ENCODE measurements at regions not wholly inside any gene's neighbourhood (a gene's known extent, or its start where the extent isn't known, plus 50 kb on each side); places are given as distances from the start of the nearest gene placed in this dataset.

DNA sequence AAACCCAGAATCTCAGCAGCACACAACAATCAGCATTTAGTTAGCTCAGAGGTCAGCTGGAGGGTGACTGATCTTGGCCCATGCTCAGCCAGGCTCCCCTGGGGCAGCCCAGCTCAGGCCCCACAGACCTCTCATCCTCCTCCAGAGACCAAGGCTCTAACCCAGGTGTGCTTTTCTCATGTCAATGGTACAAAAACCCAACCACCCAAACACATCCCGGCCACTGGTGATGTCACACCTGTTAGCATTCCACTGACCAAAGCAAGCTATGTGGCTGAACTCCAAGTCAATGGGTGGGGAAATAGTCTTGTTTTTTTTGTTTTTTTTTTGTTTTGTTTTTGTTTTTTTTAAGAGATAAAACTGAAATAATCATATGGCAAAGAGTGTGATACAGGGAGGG, 77.5 kb downstream of the CYTL1 start:
- H3K4me3 ChIP-seq, result no peak overlapping the region
- intact Hi-C loops (cut with DNase I, micrococcal nuclease), result no loop called here
- no peaks in the 10 kb centered on the region for H3K9me3 ChIP-seq
- H3K4me1 ChIP-seq (ENCODE audit: low read depth), result no peaks in the 10 kb centered on the region
- no peaks in the 10 kb centered on the region for H3K36me3 ChIP-seq (ENCODE audit: low read depth)
- TF ChIP-seq, protein P1, sequence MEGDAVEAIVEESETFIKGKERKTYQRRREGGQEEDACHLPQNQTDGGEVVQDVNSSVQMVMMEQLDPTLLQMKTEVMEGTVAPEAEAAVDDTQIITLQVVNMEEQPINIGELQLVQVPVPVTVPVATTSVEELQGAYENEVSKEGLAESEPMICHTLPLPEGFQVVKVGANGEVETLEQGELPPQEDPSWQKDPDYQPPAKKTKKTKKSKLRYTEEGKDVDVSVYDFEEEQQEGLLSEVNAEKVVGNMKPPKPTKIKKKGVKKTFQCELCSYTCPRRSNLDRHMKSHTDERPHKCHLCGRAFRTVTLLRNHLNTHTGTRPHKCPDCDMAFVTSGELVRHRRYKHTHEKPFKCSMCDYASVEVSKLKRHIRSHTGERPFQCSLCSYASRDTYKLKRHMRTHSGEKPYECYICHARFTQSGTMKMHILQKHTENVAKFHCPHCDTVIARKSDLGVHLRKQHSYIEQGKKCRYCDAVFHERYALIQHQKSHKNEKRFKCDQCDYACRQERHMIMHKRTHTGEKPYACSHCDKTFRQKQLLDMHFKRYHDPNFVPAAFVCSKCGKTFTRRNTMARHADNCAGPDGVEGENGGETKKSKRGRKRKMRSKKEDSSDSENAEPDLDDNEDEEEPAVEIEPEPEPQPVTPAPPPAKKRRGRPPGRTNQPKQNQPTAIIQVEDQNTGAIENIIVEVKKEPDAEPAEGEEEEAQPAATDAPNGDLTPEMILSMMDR (IDR thresholded peaks at IDR 0.05), result no peak
- ATAC-seq (no peak), DNase-seq (no peak)

GRCh38 chr4:4942658-4943057, 76.6 kb downstream of the CYTL1 start:
- ATAC-seq, result no peak
- no peak for DNase-seq
- Histone ChIP-seq H3K9me3 (no peaks in the 10 kb centered on the region), H3K4me1 (ENCODE audit: low read depth) (no peaks in the 10 kb centered on the region), H3K4me3 (no peak overlapping the region), H3K36me3 (ENCODE audit: low read depth) (no peaks in the 10 kb centered on the region)
- TF ChIP-seq, protein P1 (IDR thresholded peaks at IDR 0.05), result no peak
- intact Hi-C loops (cut with DNase I, micrococcal nuclease), result no loop called here

DNA sequence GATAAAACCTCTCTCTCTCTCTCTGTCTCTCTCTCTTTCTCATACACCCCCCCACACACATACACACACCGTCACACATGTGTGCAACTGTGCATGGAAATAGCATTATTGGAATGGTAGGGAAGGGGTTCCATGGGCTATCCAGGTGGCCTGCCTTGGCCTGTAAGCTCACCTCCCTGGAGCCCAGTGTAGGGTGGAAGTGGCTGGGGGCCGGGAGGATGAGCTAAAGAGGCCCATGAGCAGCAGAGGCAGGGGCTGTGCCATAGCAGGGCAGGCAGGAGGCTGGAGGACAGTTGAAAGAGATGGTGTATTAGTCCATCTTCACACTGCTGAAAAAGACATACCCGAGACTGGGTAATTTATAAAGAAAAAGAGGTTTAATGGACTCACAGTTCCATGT, 74.2 kb downstream of the CYTL1 start:
- no peaks in the 10 kb centered on the region for H3K4me1 ChIP-seq (ENCODE audit: low read depth)
- no peaks in the 10 kb centered on the region for H3K36me3 ChIP-seq (ENCODE audit: low read depth)
- intact Hi-C loops (cut with DNase I, micrococcal nuclease), result no loop called here
- no peaks in the 10 kb centered on the region for H3K9me3 ChIP-seq
- no peak for DNase-seq
- no peak overlapping the region for H3K4me3 ChIP-seq
- TF ChIP-seq, protein P1 (IDR thresholded peaks at IDR 0.05), result no peak
- ATAC-seq, result no peak

DNA sequence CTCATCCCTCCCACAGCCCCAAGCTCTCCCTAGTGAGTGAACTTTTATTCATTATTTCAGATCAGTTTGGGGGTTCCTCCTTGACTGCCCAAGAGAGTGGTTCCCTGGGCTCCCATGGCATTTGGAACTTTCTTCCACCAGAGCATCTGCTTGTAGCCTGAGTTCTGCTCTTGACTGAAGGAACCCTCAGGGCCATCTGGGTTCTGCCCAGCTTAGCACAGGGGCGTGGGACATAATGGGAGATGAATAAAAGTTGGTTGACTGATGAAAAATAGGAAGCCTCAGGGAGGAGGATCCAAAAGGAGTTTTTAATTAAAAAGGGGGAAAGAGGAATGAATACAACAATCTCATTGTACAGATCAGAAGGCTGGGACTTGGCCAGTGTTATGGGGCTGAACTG, 73.4 kb downstream of the CYTL1 start:
- H3K4me3 ChIP-seq, result no peak overlapping the region
- H3K36me3 ChIP-seq (ENCODE audit: low read depth), result no peaks in the 10 kb centered on the region
- DNase-seq, result no peak
- intact Hi-C loops (cut with DNase I, micrococcal nuclease), result no loop called here
- H3K9me3 ChIP-seq, result no peaks in the 10 kb centered on the region
- H3K4me1 ChIP-seq (ENCODE audit: low read depth), result no peaks in the 10 kb centered on the region
- TF ChIP-seq, protein P1 (IDR thresholded peaks at IDR 0.05), result no peak
- ATAC-seq, result no peak

- Histone ChIP-seq H3K4me1 (ENCODE audit: low read depth) (no peaks in the 10 kb centered on the region), H3K36me3 (ENCODE audit: low read depth) (no peaks in the 10 kb centered on the region), H3K4me3 (no peak overlapping the region), H3K9me3 (no peaks in the 10 kb centered on the region)
- TF ChIP-seq, protein P1 (IDR thresholded peaks at IDR 0.05), result no peak
- DNase-seq (no peak), ATAC-seq (no peak)
- intact Hi-C loops (cut with DNase I, micrococcal nuclease), result no loop called here
Measured at GRCh38 chr4:4946416-4946815, 72.8 kb downstream of the CYTL1 start.

GRCh38 chr4:4947721-4948120, 71.5 kb downstream of the CYTL1 start:
- H3K4me1 ChIP-seq (ENCODE audit: low read depth), result no peaks in the 10 kb centered on the region
- no peaks in the 10 kb centered on the region for H3K36me3 ChIP-seq (ENCODE audit: low read depth)
- H3K4me3 ChIP-seq, result no peak overlapping the region
- H3K9me3 ChIP-seq, result no peaks in the 10 kb centered on the region
- ATAC-seq (no peak), DNase-seq (no peak)
- intact Hi-C loops (cut with DNase I, micrococcal nuclease), result no loop called here
- TF ChIP-seq, protein P1 (IDR thresholded peaks at IDR 0.05), result no peak

Measured in mucosa of descending colon (tissue), 3 donors.